ENCODE measurements at regions not wholly inside any gene's neighbourhood (a gene's known extent, or its start where the extent isn't known, plus 50 kb on each side); places are given as distances from the start of the nearest gene placed in this dataset.
"Not testable (repeated sequence)": the region's sequence is repeated elsewhere in the genome, so short reads cannot be mapped to it uniquely, and the experiment has no call there.

DNA sequence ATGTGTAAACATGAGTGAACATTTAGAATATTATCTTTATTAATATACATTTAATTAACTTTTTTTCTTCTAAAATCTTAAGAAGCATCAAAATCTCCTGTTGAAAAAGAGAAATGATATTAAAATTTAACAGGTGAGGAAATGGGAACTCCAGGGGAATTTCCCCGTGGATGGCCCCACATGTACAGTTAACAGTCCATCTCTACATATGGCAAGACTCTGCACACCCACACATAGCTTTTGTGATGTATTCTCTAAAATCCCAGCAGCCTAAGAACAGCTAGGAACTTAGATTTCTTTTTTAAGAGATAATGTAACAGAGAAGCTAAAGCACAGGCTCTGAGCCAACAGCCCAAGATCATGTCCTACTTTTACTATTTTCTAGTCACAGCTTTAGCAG lies 556.3 kb upstream of the RGMB start:
- H3K4me3 ChIP-seq (ENCODE audit: low read depth, low read length) = no peak overlapping the region
- H3K79me2 ChIP-seq (ENCODE audit: control insufficient read depth, insufficient read depth, low read length, poor library complexity) = no peaks in the 10 kb centered on the region
- H2BK5ac ChIP-seq (ENCODE audit: low read depth, low read length, poor library complexity) = no peak overlapping the region
- no peak overlapping the region for H2BK120ac ChIP-seq (ENCODE audit: insufficient read depth, low read length, poor library complexity)
- H3K18ac ChIP-seq (ENCODE audit: low read length) = no peak overlapping the region
- H3K9ac ChIP-seq (ENCODE audit: low read length) = no peak overlapping the region
- H3K79me1 ChIP-seq (ENCODE audit: low read length) = no peaks in the 10 kb centered on the region
- H3K4ac ChIP-seq (ENCODE audit: low read depth, low read length) = no peak overlapping the region
- no peak overlapping the region for H4K91ac ChIP-seq (ENCODE audit: low read depth, low read length)
- no peaks in the 10 kb centered on the region for H3K27me3 ChIP-seq (ENCODE audit: insufficient read depth, low read length)
- H2AK5ac ChIP-seq (ENCODE audit: low read length) = no peak overlapping the region
- no peaks in the 10 kb centered on the region for H3K36me3 ChIP-seq (ENCODE audit: control insufficient read depth in 1 of 2, insufficient read depth in 2 of 2, low read length in 2 of 2)
- no peak for DNase-seq
- no peak overlapping the region for H2AFZ ChIP-seq (ENCODE audit: insufficient read depth, low read length, poor library complexity)
- no peak overlapping the region for H2BK12ac ChIP-seq (ENCODE audit: low read length)
- H3K27ac ChIP-seq (ENCODE audit: low read depth, low read length) = no peak overlapping the region
- no peak overlapping the region for H3K23ac ChIP-seq (ENCODE audit: low read length)
- no CpG with 5 or more reads among the region's 1 CpG for WGBS (ENCODE audit: extremely low coverage, insufficient coverage, insufficient read length)
- no peak overlapping the region for H4K8ac ChIP-seq (ENCODE audit: low read depth, low read length)
- no peaks in the 10 kb centered on the region for H3K4me1 ChIP-seq (ENCODE audit: control insufficient read depth in 1 of 2, insufficient read depth in 2 of 2, low read length in 2 of 2)
- no peak overlapping the region for H4K12ac ChIP-seq (ENCODE audit: low read depth, low read length)
- H3K14ac ChIP-seq (ENCODE audit: low read length) = no peak overlapping the region
- H3K9me3 ChIP-seq (ENCODE audit: insufficient read depth, low read depth, low read length) = no peaks in the 10 kb centered on the region
- H3K4me2 ChIP-seq (ENCODE audit: low read length) = no peak overlapping the region

DNA sequence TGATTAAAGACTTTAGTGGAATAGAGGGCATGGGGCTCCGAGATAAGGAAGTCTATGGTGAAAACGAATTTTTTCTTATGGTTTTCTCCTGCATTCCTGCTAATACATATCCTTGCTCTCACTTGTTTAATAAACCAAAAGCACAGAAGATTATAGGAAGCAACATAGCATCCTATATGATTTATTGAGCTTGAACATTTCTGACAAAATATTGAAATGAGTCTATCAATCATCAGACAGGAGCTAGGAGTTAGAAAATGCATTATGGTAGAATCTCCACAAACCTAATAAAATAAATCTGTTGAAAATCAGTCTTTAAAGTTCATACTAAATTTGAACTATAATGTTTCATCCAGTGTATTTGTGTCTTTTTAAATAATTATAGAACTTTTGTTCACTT lies 554.6 kb upstream of the RGMB start:
- Histone ChIP-seq H3K18ac (ENCODE audit: low read length) (no peak overlapping the region), H3K79me1 (ENCODE audit: low read length) (no peaks in the 10 kb centered on the region), H3K4me1 (ENCODE audit: control insufficient read depth in 1 of 2, insufficient read depth in 2 of 2, low read length in 2 of 2) (no peaks in the 10 kb centered on the region), H3K9ac (ENCODE audit: low read length) (no peak overlapping the region), H2AK5ac (ENCODE audit: low read length) (no peak overlapping the region), H3K9me3 (ENCODE audit: insufficient read depth, low read depth, low read length) (no peaks in the 10 kb centered on the region), H3K79me2 (ENCODE audit: control insufficient read depth, insufficient read depth, low read length, poor library complexity) (no peaks in the 10 kb centered on the region), H3K4ac (ENCODE audit: low read depth, low read length) (no peak overlapping the region), H2AFZ (ENCODE audit: insufficient read depth, low read length, poor library complexity) (no peak overlapping the region), H3K14ac (ENCODE audit: low read length) (no peak overlapping the region), H4K8ac (ENCODE audit: low read depth, low read length) (no peak overlapping the region), H2BK120ac (ENCODE audit: insufficient read depth, low read length, poor library complexity) (no peak overlapping the region), H2BK12ac (ENCODE audit: low read length) (no peak overlapping the region), H4K12ac (ENCODE audit: low read depth, low read length) (no peak overlapping the region), H3K4me3 (ENCODE audit: low read depth, low read length) (no peak overlapping the region), H3K27ac (ENCODE audit: low read depth, low read length) (no peak overlapping the region), H3K4me2 (ENCODE audit: low read length) (no peak overlapping the region), H2BK5ac (ENCODE audit: low read depth, low read length, poor library complexity) (no peak overlapping the region), H3K36me3 (ENCODE audit: control insufficient read depth in 1 of 2, insufficient read depth in 2 of 2, low read length in 2 of 2) (no peaks in the 10 kb centered on the region), H4K91ac (ENCODE audit: low read depth, low read length) (no peak overlapping the region), H3K23ac (ENCODE audit: low read length) (no peak overlapping the region), H3K27me3 (ENCODE audit: insufficient read depth, low read length) (no peaks in the 10 kb centered on the region)
- WGBS (ENCODE audit: extremely low coverage, insufficient coverage, insufficient read length) = no CpG with 5 or more reads among the region's 2 CpGs
- no peak for DNase-seq

DNA sequence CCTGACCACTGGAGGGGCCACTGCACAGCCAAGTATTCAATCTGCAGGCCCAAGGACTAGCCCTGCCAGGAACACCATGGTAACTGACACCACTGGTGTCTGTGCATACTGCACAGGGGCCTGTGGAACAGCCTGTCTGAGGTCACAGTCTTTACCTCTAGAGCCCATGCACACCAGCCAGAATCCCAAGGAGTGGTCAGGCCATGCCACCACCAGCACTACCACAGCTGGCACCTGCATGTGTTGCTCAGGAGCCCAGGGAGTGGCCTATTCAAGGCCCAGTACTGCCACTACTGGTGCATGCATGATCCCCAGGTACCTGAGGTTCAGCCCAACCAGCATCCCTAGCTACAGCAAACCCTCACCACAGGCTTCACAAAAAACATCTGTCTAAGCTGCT lies 546.0 kb upstream of the RGMB start:
- H2BK120ac ChIP-seq (ENCODE audit: insufficient read depth, low read length, poor library complexity) = no peak overlapping the region
- no peak overlapping the region for H3K4me3 ChIP-seq (ENCODE audit: low read depth, low read length)
- no peak overlapping the region for H3K27ac ChIP-seq (ENCODE audit: low read depth, low read length)
- H3K79me2 ChIP-seq (ENCODE audit: control insufficient read depth, insufficient read depth, low read length, poor library complexity) = no peaks in the 10 kb centered on the region
- DNase-seq = no peak
- no peak overlapping the region for H4K12ac ChIP-seq (ENCODE audit: low read depth, low read length)
- no peak overlapping the region for H2AK5ac ChIP-seq (ENCODE audit: low read length)
- no peak overlapping the region for H2BK12ac ChIP-seq (ENCODE audit: low read length)
- no peaks in the 10 kb centered on the region for H3K36me3 ChIP-seq (ENCODE audit: control insufficient read depth in 1 of 2, insufficient read depth in 2 of 2, low read length in 2 of 2)
- H3K27me3 ChIP-seq (ENCODE audit: insufficient read depth, low read length) = no peaks in the 10 kb centered on the region
- no peak overlapping the region for H2BK5ac ChIP-seq (ENCODE audit: low read depth, low read length, poor library complexity)
- H3K79me1 ChIP-seq (ENCODE audit: low read length) = no peaks in the 10 kb centered on the region
- no peak overlapping the region for H3K18ac ChIP-seq (ENCODE audit: low read length)
- no peak overlapping the region for H2AFZ ChIP-seq (ENCODE audit: insufficient read depth, low read length, poor library complexity)
- H4K91ac ChIP-seq (ENCODE audit: low read depth, low read length) = no peak overlapping the region
- H3K4me1 ChIP-seq (ENCODE audit: control insufficient read depth in 1 of 2, insufficient read depth in 2 of 2, low read length in 2 of 2) = no peaks in the 10 kb centered on the region
- H3K4me2 ChIP-seq (ENCODE audit: low read length) = no peak overlapping the region
- no peak overlapping the region for H3K23ac ChIP-seq (ENCODE audit: low read length)
- H3K4ac ChIP-seq (ENCODE audit: low read depth, low read length) = no peak overlapping the region
- H3K9ac ChIP-seq (ENCODE audit: low read length) = no peak overlapping the region
- H4K8ac ChIP-seq (ENCODE audit: low read depth, low read length) = no peak overlapping the region
- H3K14ac ChIP-seq (ENCODE audit: low read length) = no peak overlapping the region
- peaks cover 3% of the 10 kb centered on the region for H3K9me3 ChIP-seq (ENCODE audit: insufficient read depth, low read depth, low read length)

DNA sequence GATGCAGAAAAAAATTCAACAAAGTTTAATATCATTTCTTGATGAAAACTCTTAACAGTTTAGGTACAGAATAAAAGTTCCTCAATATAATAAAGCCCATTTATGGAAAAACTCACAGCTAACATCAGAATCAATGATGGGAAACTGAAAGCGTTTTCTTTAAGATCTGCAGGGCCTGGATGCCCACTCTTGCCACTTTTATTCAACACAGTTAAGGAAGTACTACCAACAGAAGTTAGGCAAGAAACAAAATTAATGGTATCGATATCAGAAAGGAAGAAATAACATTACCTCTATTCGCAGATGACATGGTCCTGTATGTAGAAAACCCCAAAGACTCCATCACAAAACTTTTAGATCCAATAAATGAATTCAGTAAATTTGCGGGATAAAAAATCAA lies 542.4 kb upstream of the RGMB start:
- H3K14ac ChIP-seq (ENCODE audit: low read length) = no peak overlapping the region
- no CpG with 5 or more reads among the region's 4 CpGs for WGBS (ENCODE audit: extremely low coverage, insufficient coverage, insufficient read length)
- peaks cover 3% of the 10 kb centered on the region for H3K9me3 ChIP-seq (ENCODE audit: insufficient read depth, low read depth, low read length)
- no peak overlapping the region for H2BK120ac ChIP-seq (ENCODE audit: insufficient read depth, low read length, poor library complexity)
- no peak overlapping the region for H3K27ac ChIP-seq (ENCODE audit: low read depth, low read length)
- H3K4me2 ChIP-seq (ENCODE audit: low read length) = no peak overlapping the region
- H2AK5ac ChIP-seq (ENCODE audit: low read length) = no peak overlapping the region
- no peak overlapping the region for H2BK5ac ChIP-seq (ENCODE audit: low read depth, low read length, poor library complexity)
- no peak overlapping the region for H4K91ac ChIP-seq (ENCODE audit: low read depth, low read length)
- H3K27me3 ChIP-seq (ENCODE audit: insufficient read depth, low read length) = no peaks in the 10 kb centered on the region
- no peak for DNase-seq
- no peak overlapping the region for H4K12ac ChIP-seq (ENCODE audit: low read depth, low read length)
- no peak overlapping the region for H3K4ac ChIP-seq (ENCODE audit: low read depth, low read length)
- H3K18ac ChIP-seq (ENCODE audit: low read length) = no peak overlapping the region
- no peak overlapping the region for H2BK12ac ChIP-seq (ENCODE audit: low read length)
- H3K4me3 ChIP-seq (ENCODE audit: low read depth, low read length) = no peak overlapping the region
- no peak overlapping the region for H3K23ac ChIP-seq (ENCODE audit: low read length)
- H3K4me1 ChIP-seq (ENCODE audit: control insufficient read depth in 1 of 2, insufficient read depth in 2 of 2, low read length in 2 of 2) = no peaks in the 10 kb centered on the region
- no peaks in the 10 kb centered on the region for H3K79me1 ChIP-seq (ENCODE audit: low read length)
- no peaks in the 10 kb centered on the region for H3K36me3 ChIP-seq (ENCODE audit: control insufficient read depth in 1 of 2, insufficient read depth in 2 of 2, low read length in 2 of 2)
- no peak overlapping the region for H3K9ac ChIP-seq (ENCODE audit: low read length)
- no peak overlapping the region for H4K8ac ChIP-seq (ENCODE audit: low read depth, low read length)
- H2AFZ ChIP-seq (ENCODE audit: insufficient read depth, low read length, poor library complexity) = no peak overlapping the region
- H3K79me2 ChIP-seq (ENCODE audit: control insufficient read depth, insufficient read depth, low read length, poor library complexity) = no peaks in the 10 kb centered on the region

DNA sequence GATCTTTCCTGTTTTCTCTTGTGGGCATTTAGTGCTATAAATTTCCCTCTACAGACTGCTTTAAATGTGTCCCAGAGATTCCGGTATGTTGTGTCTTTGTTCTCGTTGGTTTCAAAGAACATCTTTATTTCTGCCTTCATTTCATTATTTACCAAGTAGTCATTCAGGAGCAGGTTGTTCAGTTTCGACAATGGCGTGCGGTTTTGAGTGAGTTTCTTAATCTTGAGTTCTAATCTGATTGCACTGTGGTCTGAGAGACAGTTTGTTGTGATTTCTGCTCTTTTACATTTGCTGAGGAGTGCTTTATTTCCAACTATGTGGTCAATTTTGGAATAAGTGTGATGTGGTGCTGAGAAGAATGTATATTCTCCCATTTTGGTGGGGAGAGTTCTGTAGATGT lies 535.7 kb upstream of the RGMB start:
- H3K27ac ChIP-seq (ENCODE audit: low read depth, low read length); H3K36me3 ChIP-seq (ENCODE audit: control insufficient read depth in 1 of 2, insufficient read depth in 2 of 2, low read length in 2 of 2); H3K27me3 ChIP-seq (ENCODE audit: insufficient read depth, low read length); H3K4ac ChIP-seq (ENCODE audit: low read depth, low read length); H3K79me1 ChIP-seq (ENCODE audit: low read length); H2BK12ac ChIP-seq (ENCODE audit: low read length); H2AK5ac ChIP-seq (ENCODE audit: low read length); H2BK5ac ChIP-seq (ENCODE audit: low read depth, low read length, poor library complexity); DNase-seq; H4K8ac ChIP-seq (ENCODE audit: low read depth, low read length); H3K79me2 ChIP-seq (ENCODE audit: control insufficient read depth, insufficient read depth, low read length, poor library complexity); H2AFZ ChIP-seq (ENCODE audit: insufficient read depth, low read length, poor library complexity); H3K18ac ChIP-seq (ENCODE audit: low read length); H3K4me2 ChIP-seq (ENCODE audit: low read length); H3K9ac ChIP-seq (ENCODE audit: low read length); H4K12ac ChIP-seq (ENCODE audit: low read depth, low read length); H4K91ac ChIP-seq (ENCODE audit: low read depth, low read length); H3K9me3 ChIP-seq (ENCODE audit: insufficient read depth, low read depth, low read length); H3K4me1 ChIP-seq (ENCODE audit: control insufficient read depth in 1 of 2, insufficient read depth in 2 of 2, low read length in 2 of 2); H3K23ac ChIP-seq (ENCODE audit: low read length); H2BK120ac ChIP-seq (ENCODE audit: insufficient read depth, low read length, poor library complexity); H3K14ac ChIP-seq (ENCODE audit: low read length); H3K4me3 ChIP-seq (ENCODE audit: low read depth, low read length): not testable (repeated sequence)
- no CpG with 5 or more reads among the region's 5 CpGs for WGBS (ENCODE audit: extremely low coverage, insufficient coverage, insufficient read length)
